ENCODE measurements at regions not wholly inside any gene's neighbourhood (a gene's known extent, or its start where the extent isn't known, plus 50 kb on each side); places are given as distances from the start of the nearest gene placed in this dataset.

GRCh38 chrX:67892401-67892800, 348.6 kb downstream of the AR start:
- no peak overlapping the region for H3K4me3 ChIP-seq (ENCODE audit: low read depth in 2 of 2, low read length in 1 of 2)
- H3K27ac ChIP-seq (ENCODE audit: low read depth in 2 of 2, low read length in 1 of 2) = no peak overlapping the region
- H3K4me2 ChIP-seq = no peak overlapping the region
- H3K4me1 ChIP-seq (ENCODE audit: control insufficient read depth in 1 of 2, insufficient read depth in 2 of 2, low read depth in 1 of 2, low read length in 1 of 2) = no peaks in the 10 kb centered on the region
- no peaks in the 10 kb centered on the region for H3K27me3 ChIP-seq (ENCODE audit: insufficient read depth)
- no peaks in the 10 kb centered on the region for H3F3A ChIP-seq (replicated peaks; ENCODE audit: insufficient read depth)
- no peak for DNase-seq
- CTCF ChIA-PET = no interaction called here
- H3K79me2 ChIP-seq (ENCODE audit: insufficient read depth) = no peaks in the 10 kb centered on the region
- H3K9me3 ChIP-seq = peaks cover 8% of the 10 kb centered on the region; the same call in 1 of the 2 replicates
- no peaks in the 10 kb centered on the region for H3K36me3 ChIP-seq (replicated peaks in 1 of 2; ENCODE audit: control insufficient read depth in 1 of 2, insufficient read depth in 2 of 2, low read length in 1 of 2)
- H3K9me2 ChIP-seq = no peaks in the 10 kb centered on the region
- POLR2A ChIA-PET = no interaction called here
- 8% methylated on average over 2 of the region's 2 CpGs for WGBS (ENCODE audit: low lambda C conversion rate)
- no peak overlapping the region for H2AFZ ChIP-seq (ENCODE audit: low read depth)
- no peak for TF ChIP-seq IRF3 (IDR thresholded peaks at IDR 0.05; ENCODE audit: low read depth, low read length)
- no peak for TF ChIP-seq USF2 (IDR thresholded peaks at IDR 0.05; ENCODE audit: borderline replicate concordance, low read depth, low read length)
- no peak for TF ChIP-seq NRF1 (IDR thresholded peaks at IDR 0.05; ENCODE audit: low read depth, low read length)
- TF ChIP-seq RCOR1 (IDR thresholded peaks at IDR 0.05; ENCODE audit: low read length) = no peak
- TF ChIP-seq FOXM1 (IDR thresholded peaks at IDR 0.05; ENCODE audit: low read depth) = no peak
- TF ChIP-seq, protein P1, sequence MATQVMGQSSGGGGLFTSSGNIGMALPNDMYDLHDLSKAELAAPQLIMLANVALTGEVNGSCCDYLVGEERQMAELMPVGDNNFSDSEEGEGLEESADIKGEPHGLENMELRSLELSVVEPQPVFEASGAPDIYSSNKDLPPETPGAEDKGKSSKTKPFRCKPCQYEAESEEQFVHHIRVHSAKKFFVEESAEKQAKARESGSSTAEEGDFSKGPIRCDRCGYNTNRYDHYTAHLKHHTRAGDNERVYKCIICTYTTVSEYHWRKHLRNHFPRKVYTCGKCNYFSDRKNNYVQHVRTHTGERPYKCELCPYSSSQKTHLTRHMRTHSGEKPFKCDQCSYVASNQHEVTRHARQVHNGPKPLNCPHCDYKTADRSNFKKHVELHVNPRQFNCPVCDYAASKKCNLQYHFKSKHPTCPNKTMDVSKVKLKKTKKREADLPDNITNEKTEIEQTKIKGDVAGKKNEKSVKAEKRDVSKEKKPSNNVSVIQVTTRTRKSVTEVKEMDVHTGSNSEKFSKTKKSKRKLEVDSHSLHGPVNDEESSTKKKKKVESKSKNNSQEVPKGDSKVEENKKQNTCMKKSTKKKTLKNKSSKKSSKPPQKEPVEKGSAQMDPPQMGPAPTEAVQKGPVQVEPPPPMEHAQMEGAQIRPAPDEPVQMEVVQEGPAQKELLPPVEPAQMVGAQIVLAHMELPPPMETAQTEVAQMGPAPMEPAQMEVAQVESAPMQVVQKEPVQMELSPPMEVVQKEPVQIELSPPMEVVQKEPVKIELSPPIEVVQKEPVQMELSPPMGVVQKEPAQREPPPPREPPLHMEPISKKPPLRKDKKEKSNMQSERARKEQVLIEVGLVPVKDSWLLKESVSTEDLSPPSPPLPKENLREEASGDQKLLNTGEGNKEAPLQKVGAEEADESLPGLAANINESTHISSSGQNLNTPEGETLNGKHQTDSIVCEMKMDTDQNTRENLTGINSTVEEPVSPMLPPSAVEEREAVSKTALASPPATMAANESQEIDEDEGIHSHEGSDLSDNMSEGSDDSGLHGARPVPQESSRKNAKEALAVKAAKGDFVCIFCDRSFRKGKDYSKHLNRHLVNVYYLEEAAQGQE (IDR thresholded peaks at IDR 0.05; ENCODE audit: low read depth, low read length) = no peak
- no peak for TF ChIP-seq TCF12 (IDR thresholded peaks at IDR 0.05)
- no peak for TF ChIP-seq MXI1 (IDR thresholded peaks at IDR 0.05; ENCODE audit: low read depth, low read length)
- no peak for TF ChIP-seq FOSL2 (IDR thresholded peaks at IDR 0.05; ENCODE audit: borderline replicate concordance, low read depth)
- TF ChIP-seq NFIC (IDR thresholded peaks at IDR 0.05; ENCODE audit: borderline replicate concordance) = no peak
- no peak for TF ChIP-seq EP300 (IDR thresholded peaks at IDR 0.05; ENCODE audit: borderline replicate concordance in 1 of 2, low read depth in 1 of 2, low read length in 1 of 2)
- no peak for TF ChIP-seq RFX5 (IDR thresholded peaks at IDR 0.05; ENCODE audit: low read length)
- TF ChIP-seq SMC3 (IDR thresholded peaks at IDR 0.05; ENCODE audit: low read depth, low read length) = no peak
- H4K20me1 ChIP-seq (ENCODE audit: insufficient read depth) = no peaks in the 10 kb centered on the region
- no peak overlapping the region for H3K9ac ChIP-seq

GRCh38 chrX:67893931-67894330, 350.1 kb downstream of the AR start:
- POLR2A ChIA-PET = no interaction called here
- CTCF ChIA-PET = no interaction called here
- DNase-seq = no peak

More at GRCh38 chrX:67893931-67894330, 350.1 kb downstream of the AR start:
- Histone ChIP-seq H4K20me1 (ENCODE audit: insufficient read depth) (no peaks in the 10 kb centered on the region), H3K4me3 (ENCODE audit: low read depth in 2 of 2, low read length in 1 of 2) (no peak overlapping the region), H3K36me3 (replicated peaks in 1 of 2; ENCODE audit: control insufficient read depth in 1 of 2, insufficient read depth in 2 of 2, low read length in 1 of 2) (no peaks in the 10 kb centered on the region), H3K4me1 (ENCODE audit: control insufficient read depth in 1 of 2, insufficient read depth in 2 of 2, low read depth in 1 of 2, low read length in 1 of 2) (no peaks in the 10 kb centered on the region), H3K27me3 (ENCODE audit: insufficient read depth) (no peaks in the 10 kb centered on the region), H3K9me3 (peaks cover 13% of the 10 kb centered on the region; the same call in 1 of the 2 replicates), H3K79me2 (ENCODE audit: insufficient read depth) (no peaks in the 10 kb centered on the region), H3K9ac (no peak overlapping the region), H3K4me2 (no peak overlapping the region), H3K27ac (ENCODE audit: low read depth in 2 of 2, low read length in 1 of 2) (no peak overlapping the region), H3K9me2 (no peaks in the 10 kb centered on the region), H3F3A (replicated peaks; ENCODE audit: insufficient read depth) (no peaks in the 10 kb centered on the region), H2AFZ (ENCODE audit: low read depth) (no peak overlapping the region)
- no peak for TF ChIP-seq NRF1 (IDR thresholded peaks at IDR 0.05; ENCODE audit: low read depth, low read length)
- TF ChIP-seq, protein P1 (IDR thresholded peaks at IDR 0.05; ENCODE audit: low read depth, low read length) = no peak
- TF ChIP-seq RXRA (IDR thresholded peaks at IDR 0.05; ENCODE audit: borderline replicate concordance, low read depth) = no peak
- TF ChIP-seq FOXJ3 (CRISPR knock-in tag; IDR thresholded peaks at IDR 0.05) = no peak
- no peak for TF ChIP-seq MXI1 (IDR thresholded peaks at IDR 0.05; ENCODE audit: low read depth, low read length)
- TF ChIP-seq TEAD4 (IDR thresholded peaks at IDR 0.05; ENCODE audit: borderline replicate concordance, insufficient read depth) = no peak
- no peak for TF ChIP-seq MEF2A (IDR thresholded peaks at IDR 0.05; ENCODE audit: borderline replicate concordance, low read depth)
- no peak for TF ChIP-seq YY1 (IDR thresholded peaks at IDR 0.05; ENCODE audit: low read depth)
- 42% methylated on average over 2 of the region's 2 CpGs for WGBS (ENCODE audit: low lambda C conversion rate)
